NCI-H1105 treated with DMSO at 0.1 percent for 48 hours (cell line): ENCODE measurements at regions not wholly inside any gene's neighbourhood (a gene's known extent, or its start where the extent isn't known, plus 50 kb on each side); places are given as distances from the start of the nearest gene placed in this dataset.
"Not testable (repeated sequence)": the region's sequence is repeated elsewhere in the genome, so short reads cannot be mapped to it uniquely, and the experiment has no call there.

Experiments
- DNase-seq: peaks from one replicate; lab custom pipeline; 2025; lab: John Stamatoyannopoulos, UW

DNA sequence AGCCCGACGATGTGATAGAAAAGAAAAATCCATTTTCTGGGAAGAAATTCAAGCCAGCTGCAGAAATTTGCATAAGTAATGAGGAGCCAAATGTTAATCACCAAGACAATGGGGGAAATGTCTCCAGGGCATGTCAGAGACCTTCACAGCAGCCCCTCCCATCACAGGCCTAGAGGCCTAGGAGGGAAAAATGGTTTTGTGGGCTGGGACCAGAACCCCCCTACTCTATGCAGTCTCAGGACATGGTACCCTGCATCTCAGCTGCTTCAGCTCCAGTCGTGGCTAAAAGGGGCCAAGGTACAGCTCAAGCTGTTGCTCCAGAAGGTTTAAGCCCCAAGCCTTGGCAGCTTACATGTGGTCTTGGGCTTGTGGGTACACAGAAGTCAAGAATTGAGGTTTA is 155.5 kb upstream of the FOXQ1 start:
- not testable (repeated sequence) for DNase-seq

DNA sequence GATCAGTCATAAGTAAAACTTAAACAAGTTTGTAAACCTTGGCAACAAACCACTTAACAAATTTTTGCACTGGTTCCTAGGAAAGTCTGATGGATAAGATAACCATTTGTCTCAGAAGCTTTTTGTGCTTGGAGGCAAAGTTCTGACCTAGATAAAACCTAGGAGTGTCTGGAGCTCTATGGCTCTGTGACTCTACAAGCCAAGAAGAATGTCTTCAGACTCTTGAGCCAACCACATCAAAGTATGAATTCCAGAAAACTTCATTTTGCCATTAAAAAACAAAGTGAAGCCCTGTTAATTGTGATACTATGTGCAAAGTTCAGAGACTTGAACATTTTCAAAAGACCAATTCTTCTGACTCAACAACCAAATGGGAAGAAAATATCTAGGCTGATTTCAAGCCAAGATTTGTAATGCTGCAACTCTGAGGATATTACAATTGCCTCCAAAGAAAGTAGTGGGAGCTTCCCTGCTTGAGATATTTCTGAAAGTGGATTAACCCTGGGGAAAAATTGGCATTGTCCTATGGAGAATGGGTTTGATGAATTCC is 158.1 kb upstream of the FOXQ1 start:
- no peak for DNase-seq

DNA sequence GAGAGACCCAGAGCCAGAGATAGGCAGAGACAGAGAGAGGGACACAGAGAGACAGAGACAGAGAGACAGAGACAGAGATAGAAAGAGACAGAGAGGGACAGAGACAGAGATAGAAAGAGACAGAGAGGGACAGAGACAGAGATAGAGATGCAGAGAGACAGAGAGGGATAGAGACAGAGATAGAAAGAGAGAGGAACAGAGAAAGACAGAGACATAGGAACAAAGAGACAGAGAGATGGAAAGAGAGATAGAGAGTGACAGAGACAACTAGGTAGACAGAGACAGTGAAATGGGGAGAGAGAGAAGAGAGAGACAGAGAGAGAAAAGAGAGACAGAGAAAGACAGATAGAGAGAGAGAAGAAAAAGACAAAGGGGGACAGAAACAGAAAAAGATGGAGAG is 165.4 kb upstream of the FOXQ1 start:
- DNase-seq = no peak

DNA sequence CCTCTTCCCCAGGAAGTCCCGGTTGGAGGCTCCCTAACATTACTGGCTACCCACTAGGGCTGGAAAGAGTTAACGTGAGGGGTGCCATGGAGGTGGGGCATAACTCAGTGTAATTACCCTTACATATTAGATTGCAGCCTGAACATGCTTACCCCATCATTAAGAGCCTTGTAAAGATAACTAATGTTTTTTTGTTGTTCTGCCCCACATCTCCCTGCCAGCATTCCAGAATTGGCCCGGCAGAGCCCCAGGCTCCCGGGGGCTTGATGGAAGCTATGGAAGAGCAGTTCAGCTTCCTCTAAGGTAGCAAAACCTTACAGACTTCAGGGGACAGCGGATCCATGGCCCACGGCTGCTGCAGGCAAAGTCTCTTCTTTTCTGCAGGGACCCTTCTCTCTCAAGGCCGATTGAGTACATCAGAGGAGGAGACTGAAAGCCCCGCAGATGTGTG is 166.1 kb upstream of the FOXQ1 start:
- no peak for DNase-seq

DNA sequence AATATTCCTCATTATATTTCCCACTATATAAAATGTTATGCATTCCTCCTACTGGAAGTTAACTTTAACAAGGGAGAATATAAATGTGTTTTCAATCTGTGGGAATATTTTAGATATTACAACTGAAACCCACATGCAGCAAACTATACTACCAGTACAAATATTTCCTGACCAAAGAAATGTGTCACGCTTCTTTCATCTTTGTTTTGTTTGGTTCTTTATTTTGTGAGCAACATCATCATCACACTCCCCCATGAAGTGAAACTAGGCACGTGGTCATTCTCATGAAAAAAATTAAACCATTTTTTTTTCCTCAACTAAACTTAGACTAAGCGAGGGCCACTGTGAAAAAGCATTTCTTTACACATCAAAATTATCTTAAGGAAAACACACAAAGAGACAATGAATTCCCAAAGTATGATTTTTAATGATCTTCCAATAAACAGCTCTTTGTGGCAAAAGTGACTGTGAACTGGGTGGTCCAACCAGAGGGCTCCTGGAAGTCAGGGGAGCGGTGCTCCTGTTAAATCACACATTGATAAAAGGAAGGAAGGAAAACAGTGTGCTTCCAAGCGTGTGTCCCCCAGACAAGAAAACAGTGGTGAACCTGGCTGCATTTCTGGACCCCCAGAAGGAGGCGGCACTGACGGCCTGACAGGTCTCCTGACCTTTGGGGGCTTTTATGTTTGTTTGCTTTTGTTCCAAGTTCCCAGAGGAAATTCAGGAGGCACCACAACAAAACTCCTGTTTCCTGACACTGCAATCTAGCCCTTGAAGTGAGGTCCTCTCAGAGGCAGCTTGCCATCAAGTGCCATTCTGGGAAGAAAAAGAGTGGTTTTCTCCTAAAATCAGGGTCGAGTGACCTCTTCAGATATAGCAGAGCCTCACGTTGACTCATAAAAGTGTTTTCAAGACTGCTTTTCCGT is 166.8 kb upstream of the FOXQ1 start:
- no peak for DNase-seq

DNA sequence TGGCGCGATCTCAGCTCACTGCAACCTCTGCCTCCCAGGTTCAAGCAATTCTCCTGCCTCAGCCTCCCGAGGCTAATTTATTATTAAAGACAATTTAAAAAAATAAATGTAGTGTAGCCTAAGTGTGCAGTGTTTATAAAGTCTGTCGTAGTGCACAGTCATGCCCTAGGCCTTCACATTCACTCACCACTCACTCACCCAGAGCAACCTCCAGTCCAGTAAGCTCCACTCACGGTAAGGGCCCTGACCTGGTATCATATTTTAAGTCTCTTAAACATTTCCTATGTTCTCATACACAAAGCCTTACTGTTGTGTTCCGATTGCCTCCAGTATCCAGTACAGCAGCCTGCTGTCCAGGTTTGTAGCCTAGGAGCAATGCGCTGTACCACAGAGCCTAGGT is 168.2 kb upstream of the FOXQ1 start:
- no peak for DNase-seq

DNA sequence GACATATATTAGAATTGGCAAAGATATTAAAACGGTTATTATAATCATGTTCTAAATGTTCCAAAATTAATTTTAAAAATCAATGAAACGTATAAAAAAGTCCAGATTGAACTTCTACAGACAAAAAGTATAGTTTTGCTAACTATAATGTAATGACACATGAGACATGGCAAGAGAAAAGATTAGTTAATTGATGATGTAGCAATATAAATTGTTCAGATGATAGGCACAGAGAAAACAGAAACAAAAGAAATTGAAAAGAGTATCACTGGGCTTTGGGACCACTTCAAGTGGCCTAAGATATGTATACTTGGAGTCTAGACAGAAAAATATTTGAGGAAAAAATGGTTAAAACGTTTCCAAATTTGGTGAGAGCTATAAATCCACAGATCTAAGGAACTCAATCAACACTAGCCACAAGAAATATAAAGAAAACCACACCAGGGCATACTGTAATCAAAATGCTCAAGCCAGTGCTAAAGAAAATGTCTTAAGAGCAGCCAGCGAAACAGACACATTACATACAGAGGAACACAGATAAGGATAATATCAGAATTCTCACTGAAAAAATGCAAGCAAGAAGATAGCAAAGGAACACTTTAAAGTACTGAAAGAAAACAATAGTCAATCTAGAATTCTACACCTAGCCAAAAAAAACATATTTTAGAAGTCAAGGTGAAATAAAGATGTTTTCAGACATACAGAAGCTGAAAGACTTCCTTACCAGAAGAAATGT is 172.6 kb upstream of the FOXQ1 start:
- DNase-seq = no peak

DNA sequence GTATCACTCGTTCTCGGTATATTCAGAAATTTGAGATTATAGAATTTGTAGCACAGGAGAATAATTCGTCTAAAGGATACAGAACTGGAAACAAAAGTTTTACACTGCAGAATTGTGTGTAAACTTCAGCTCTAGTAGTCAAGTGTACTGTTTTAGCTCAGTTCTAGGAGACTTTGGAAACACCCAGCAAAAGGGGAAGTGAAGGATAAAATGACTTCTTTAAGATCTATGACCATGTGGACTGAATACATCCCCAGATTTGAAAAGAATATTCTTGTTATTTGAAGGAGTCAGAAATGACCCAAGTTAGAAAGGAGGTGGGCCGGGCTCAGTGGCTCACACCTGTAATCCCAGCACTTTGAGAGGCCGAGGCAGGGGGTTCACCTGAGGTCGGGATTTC is 174.0 kb upstream of the FOXQ1 start:
- no peak for DNase-seq

DNA sequence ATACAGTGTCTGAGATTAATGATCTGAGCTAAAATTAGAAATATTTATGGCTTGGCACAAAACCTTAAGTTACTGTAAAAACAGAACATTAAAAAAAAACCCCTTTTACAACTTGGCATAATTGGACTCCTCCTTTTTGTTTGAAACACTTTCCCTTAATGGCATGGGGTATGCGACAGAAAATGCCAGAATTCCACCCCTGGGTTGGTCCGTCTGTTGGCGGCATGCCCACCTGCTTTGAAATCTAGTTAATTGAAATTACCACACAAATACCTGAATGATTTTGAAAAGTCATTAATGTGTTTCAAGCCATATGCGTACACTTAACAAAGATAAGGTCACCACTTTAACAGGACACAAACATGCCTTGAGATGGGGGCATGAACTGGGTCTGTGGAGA is 175.1 kb upstream of the FOXQ1 start:
- peak; percentile 88 for DNase-seq

DNA sequence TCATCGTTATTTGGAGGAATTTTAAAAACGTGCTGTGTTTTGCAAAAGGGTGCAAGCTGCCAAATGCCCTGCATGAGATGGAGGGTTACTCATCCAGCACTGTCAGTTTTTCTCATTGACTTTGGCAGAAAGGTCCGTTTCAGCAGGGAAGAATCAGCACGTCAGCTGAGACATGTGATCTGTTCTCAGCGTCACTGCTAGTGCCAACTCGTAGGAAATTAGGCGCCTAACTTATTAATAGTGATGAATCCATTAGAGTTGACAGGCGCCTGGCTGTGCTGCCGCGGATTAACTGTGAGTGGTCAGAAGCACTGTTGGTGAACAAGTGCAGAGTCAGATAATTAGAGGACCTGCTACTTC is 175.5 kb upstream of the FOXQ1 start:
- peak; percentile 88 for DNase-seq

DNA sequence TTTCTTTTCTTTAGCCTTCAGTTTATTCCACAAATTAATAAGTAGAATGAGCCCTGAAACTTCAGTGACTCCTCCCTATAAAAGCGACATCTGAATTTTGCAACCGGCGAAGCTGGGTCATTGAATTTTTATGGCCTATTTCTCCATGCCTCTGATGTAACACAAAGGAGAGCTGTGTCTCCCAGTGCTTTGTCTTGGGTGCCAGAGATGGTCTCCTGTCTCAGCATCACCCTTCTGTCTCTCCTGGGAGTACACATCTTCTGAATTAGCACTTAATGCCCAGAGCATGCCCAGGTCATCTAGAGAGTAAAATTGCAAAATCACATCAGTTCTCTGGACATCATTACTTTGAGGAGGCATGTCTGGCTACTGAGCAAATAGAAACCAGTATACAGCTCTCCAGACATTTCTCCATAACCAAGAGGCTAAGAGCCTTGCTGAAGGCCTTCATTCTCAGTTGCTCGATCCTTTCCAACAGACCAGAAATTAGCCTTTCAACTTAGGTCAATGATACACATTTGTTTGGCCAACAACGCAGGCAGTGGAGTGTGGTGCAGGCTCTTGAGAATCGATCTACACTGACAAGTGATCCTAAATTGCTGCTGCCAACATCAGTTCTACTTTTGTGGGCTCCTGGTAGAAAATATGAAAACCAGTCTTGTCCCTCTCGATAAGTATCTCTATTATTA is 176.0 kb upstream of the FOXQ1 start:
- no peak for DNase-seq

DNA sequence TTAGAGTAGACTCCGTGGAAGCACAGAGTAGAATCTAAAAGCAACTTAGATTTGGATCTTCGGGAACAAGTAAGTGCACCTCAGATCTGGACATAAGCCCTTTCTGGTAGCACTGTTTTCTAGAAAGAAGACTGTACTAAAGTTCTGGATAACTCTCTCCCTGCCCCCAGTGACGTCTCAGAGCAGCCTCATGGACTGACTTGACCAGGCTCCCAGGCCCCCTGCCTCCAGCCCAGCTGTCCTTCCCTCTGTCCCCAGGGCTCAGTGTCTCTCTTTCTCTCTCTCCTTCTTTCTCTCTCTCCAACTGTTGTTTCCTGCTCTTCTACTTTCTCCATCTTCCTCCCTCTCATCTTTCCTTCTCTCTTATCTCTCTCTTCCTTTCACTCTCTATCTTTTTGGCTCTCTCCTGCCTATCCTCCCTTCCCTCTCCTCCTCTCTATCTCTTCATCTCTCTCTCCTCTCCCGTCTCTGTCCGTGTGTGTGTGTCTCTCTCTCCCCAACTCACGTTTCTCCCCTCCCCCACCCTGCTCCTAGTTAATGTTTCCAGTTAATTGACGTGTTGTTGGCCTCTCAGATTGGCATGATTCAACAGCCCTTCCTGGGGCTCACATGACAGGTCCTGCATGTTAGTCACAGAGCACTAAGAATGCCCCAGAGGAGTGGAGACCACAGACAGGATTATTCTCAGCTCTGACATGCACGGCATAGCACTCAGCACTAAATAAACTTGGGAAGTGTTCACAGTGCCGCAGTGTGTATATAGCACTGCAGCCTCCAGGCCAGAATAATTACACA is 180.4 kb upstream of the FOXQ1 start:
- DNase-seq = no peak

DNA sequence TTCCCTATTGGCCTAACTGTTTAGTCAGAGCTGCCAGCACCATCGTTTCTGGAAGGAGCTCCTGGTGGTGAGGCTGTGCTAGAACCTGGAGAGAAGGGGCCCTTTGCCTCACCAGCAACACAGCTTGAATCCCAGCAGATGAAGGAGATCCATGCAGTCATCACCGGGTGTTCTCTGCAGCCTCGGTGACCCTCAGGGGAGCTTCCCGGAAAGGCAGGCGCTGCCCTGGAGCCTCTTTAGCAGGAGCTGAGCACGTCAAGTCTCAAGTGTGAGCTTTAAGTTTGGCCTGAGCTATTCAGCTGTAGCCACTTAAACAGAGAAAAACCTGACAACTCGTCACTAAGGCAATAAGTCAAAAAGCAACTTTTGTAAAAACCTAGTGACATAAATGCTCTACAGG is 181.2 kb upstream of the FOXQ1 start:
- no peak for DNase-seq

DNA sequence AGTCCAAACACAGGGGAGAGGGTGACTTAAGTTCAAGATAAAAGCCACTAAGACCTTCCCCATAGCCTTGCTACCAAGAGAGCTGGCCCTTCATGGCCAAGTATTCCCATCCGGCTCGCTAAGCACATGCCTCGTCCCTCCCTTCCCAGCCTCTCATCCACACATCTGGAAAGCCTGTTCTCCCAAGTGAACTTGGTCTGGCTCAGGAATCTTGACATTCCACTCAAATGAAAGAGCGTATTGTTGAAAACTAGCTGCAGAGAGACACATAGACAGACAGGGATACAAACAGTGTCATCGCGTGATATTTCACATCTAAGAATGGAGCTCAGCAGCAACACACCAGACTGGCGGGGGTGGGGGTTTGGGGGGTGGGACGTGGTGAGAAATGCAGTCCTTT is 182.8 kb upstream of the FOXQ1 start:
- DNase-seq = no peak

DNA sequence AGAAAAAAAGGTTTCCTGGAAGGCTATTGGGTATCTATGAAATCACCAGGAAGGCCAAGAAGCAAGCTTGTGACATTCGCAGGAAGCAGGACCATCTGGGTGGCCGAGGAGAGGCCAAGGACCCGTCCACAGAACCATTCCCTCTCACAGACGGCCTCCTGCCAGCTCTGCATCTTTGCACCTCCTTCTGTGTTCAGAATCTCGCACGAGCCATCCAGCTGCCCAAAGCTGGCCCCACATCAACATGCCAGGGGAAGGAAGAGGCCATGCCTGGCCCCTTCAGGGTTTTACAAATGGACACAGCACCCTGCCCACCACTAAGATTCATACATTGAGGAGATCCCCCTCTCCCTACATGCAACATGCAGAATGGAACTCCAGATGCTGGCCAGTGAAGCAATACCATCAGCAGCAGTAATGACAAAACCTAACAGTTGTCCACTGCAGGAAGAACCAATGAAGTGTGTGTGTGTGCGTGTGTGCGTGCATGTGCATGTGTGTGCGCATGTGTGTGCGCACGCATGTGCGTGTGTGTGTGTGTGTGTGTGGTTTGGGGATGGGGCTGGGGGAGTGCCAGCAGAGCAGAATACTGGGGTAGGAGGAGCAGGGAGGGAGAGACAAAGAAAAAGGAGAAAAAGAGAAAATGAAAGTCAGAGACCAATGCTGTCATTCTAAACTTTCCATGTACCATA is 184.2 kb upstream of the FOXQ1 start:
- no peak for DNase-seq

DNA sequence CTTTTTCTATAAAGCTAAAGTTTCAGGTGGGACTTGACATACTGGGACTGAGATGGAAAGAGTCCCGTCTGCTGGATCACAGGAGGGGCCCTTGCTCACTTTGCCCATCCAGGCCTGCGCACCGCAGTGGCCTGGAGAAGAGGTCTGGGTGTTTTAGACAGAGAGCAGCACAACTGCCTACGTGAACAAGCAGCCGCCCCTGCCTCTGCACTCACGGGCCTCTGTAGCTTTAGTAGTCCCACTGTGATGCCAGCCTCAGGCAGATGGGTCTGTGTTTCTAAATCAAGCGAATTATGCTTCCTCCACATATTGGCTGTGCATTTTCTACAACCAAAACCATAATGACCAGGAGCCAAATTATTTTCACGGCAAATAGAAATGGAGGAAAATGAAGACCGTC is 184.8 kb upstream of the FOXQ1 start:
- DNase-seq = no peak

DNA sequence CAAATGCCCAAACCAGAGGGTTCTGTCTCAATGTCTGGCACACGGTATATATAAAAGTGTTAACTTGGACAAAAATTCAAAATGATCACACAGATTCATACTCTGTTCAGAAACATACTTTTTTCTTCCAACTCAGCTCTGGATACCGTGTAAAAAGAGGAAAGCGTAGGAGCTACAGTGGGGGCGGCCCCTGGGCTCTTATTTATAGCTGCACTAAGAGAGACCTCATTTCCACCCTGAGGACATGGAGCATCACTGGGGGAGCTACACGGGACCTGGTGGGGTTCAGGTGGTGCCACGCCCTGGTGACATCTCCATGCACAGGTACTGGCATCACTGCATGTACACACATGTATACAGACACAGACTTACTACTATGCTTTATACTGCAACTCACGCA is 185.9 kb upstream of the FOXQ1 start:
- no peak for DNase-seq

DNA sequence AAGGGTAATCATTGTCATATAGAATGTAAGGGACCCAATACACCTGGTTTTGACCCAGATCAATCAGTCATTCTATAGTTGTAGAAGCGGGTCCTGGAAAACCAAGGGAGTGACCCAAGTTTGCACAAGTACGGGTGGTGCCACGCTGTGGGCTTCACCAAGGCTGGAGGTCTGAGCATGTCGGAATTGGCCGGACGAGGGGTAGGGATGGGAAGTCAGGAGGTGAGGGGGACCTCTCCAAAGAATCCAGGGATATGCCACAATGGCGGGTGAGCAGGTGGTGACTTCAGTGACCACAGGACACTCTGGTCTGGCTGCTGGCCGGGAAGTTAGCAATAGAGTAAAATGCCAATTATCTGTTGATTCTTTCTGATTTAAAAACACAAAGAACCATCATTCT is 186.6 kb upstream of the FOXQ1 start:
- DNase-seq = no peak

DNA sequence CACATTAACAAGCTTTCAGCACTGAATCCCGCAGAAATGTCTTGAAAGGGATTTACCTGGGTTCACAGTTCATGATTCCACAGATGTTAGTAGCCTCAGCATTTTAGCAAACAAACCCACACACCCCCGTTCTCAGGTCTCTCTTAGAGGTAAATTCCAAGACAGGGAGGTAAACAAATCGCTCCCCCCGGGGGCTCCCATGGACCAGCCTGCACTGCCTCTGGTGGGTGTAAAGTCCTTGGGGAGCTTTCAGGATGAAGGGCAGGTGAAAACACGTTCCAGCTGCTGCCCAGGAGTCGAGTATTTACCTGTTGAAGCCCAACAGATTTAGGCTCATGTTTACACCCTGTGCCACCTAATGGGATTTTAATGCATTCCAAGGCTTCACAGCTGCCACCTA is 187.0 kb upstream of the FOXQ1 start:
- DNase-seq = no peak

DNA sequence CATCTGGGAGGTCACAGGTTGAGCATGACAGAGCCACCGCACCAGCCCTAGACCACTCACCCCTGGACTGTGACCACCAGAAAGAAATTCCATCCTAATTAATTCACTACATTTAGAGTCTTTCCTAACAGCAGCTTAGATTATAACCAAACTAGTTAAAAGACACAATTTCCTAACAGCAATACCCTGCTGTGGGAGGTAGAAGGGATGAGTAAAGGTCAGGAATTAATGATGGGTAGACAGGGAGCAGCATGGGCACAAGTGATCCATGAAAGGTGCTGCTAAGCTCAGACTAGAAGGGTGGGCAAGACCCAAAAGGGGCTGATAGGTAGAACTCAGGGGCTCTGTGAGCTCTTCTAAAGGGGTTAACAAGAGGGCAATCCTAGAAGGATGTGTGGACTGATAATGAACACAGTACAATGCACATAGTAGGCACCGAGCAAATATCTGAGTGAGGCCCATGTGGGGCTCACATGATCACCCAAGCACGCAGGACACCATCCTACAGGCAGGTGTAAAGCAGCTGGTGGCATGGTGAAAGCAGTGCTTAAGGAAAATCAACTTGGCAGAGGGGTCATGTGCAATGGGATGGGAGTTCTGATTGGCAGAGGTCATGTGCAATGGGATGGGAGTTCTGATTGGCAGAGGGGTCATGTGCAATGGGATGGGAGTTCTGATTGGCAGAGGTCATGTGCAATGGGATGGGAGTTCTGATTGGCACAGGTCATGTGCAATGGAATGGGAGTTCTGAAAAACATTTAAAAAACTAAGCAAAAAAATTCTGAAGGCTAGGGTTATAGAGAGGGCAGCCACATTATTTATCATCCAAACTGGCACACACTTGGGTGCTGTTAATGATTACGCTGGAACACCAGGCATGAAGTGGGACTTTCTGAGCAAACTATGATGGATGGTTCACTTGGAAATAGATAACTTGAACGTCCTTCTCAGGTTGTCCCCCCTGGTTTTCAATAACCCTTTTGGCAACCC is 188.2 kb upstream of the FOXQ1 start:
- no peak for DNase-seq
